Fibroblast of pulmonary artery (primary cell): ENCODE measurements at regions not wholly inside any gene's neighbourhood (a gene's known extent, or its start where the extent isn't known, plus 50 kb on each side); places are given as distances from the start of the nearest gene placed in this dataset.

Source experiments
- DNase-seq: peaks from one replicate; pipeline ENCODE4 v3.0.0-alpha.2; 2010; ENCODE audit warnings: low read depth
- H3K4me3 ChIP-seq: replicated peaks from 2 replicates; pipeline ENCODE4 v1.5.1; 2011; ENCODE audit warnings: low read depth, mild to moderate bottlenecking, control low read depth, low read length, moderate library complexity
- TF ChIP-seq, protein P1 (sequence below): IDR thresholded peaks from 2 replicates; pipeline ENCODE4 v1.5.1; 2011; ENCODE audit warnings: mild to moderate bottlenecking, control low read depth, low read length, inconsistent platforms; ENCODE audit errors: missing control alignments

DNA sequence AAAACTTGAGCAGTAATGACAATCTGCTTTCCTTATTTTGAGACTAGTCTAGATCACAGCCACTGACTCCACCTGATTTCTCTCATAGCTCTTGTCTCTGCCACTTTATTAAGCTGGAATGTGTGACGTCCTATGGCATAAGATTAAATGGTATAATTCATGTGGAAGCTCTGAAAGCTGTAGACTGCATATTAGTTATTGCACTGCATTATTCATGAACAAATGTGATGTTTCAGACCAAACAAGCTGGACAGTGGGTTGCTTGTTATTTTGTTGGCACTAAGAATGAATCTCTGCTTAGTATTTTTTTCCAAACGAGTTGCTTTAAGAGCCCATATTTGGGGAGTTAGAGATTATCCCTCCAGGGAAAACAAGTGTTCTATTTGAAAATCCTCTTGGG lies 1218.5 kb downstream of the SUCLG1 start:
- no peak for DNase-seq
- no peak overlapping the region for H3K4me3 ChIP-seq
- TF ChIP-seq, protein P1, sequence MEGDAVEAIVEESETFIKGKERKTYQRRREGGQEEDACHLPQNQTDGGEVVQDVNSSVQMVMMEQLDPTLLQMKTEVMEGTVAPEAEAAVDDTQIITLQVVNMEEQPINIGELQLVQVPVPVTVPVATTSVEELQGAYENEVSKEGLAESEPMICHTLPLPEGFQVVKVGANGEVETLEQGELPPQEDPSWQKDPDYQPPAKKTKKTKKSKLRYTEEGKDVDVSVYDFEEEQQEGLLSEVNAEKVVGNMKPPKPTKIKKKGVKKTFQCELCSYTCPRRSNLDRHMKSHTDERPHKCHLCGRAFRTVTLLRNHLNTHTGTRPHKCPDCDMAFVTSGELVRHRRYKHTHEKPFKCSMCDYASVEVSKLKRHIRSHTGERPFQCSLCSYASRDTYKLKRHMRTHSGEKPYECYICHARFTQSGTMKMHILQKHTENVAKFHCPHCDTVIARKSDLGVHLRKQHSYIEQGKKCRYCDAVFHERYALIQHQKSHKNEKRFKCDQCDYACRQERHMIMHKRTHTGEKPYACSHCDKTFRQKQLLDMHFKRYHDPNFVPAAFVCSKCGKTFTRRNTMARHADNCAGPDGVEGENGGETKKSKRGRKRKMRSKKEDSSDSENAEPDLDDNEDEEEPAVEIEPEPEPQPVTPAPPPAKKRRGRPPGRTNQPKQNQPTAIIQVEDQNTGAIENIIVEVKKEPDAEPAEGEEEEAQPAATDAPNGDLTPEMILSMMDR, result no peak

DNA sequence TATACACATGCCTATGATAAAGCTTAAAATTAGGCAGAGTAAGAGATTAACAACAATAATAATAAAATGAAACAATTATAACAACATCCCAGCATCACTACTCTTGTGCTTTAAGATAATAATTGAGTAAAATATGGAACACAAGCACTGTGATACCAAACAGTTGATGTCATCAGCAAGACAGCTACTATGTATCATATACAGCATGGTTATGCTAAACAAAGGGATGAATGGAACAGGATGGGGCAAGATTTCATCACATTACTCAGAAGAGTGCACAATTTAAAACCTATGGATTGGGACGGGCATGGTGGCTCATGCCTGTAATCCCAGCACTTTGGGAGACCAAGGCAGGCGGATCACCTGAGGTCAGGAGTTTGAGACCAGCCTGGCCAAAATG lies 1221.0 kb downstream of the SUCLG1 start:
- no peak for DNase-seq
- TF ChIP-seq, protein P1, result no peak
- no peak overlapping the region for H3K4me3 ChIP-seq

DNA sequence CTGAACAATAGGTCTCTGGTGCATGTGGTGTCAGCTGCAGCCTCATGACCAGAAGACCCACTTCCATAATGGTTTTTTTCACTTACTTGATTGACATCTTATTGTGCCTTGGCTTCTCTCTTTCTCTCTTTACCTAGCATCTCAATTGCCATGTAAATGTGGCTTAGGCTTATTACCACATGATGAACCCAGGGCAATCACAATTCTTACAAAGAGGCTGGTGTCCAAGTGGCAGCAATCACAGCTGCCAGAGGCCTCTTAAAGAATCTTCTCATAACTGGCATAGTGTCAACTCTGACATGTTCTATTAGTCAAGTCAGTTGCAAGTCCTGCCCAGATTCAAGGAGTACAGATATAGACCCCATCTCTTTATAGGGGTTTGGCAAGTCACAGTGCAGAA lies 1224.8 kb downstream of the SUCLG1 start:
- TF ChIP-seq, protein P1, result no peak
- no peak for DNase-seq
- H3K4me3 ChIP-seq, result no peak overlapping the region

DNA sequence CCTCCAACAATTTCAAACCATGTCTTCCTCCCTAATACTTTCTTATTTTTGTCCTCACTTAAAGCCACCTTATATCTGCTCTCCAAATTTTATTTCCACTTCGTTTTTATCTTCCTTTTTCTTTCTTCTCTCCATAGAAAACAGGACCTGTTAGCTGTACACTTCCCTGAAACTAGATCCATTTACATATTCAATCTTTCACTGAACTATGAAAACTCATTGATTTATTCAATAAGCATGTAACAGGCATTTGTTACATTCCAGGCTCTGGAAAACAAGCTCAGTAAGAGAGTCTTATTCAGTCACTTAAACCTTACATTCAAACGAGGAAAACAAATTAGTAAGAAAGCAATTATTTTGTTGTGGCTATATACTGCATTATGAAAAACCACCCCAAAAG lies 1225.3 kb downstream of the SUCLG1 start:
- no peak overlapping the region for H3K4me3 ChIP-seq
- TF ChIP-seq, protein P1, result no peak
- no peak for DNase-seq

DNA sequence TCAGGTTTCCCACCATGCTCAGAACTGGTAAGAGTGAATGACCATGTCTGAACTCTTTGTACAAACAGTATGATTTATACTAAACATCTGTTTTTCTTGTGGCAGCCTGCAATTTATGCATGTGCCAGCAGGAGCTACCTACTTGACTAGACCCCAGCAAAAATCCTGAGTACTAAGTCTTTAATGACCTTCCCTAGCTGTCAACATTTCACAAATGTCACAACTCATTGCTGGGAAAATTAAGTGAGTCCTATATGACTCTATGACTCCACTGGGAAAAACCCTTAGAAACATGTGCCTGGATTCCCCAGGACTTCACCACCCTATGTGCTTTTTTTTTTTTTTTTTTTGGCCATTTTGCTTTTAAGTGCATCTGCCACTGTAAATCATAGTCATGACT lies 1225.8 kb downstream of the SUCLG1 start:
- TF ChIP-seq, protein P1, result no peak
- no peak for DNase-seq
- no peak overlapping the region for H3K4me3 ChIP-seq

DNA sequence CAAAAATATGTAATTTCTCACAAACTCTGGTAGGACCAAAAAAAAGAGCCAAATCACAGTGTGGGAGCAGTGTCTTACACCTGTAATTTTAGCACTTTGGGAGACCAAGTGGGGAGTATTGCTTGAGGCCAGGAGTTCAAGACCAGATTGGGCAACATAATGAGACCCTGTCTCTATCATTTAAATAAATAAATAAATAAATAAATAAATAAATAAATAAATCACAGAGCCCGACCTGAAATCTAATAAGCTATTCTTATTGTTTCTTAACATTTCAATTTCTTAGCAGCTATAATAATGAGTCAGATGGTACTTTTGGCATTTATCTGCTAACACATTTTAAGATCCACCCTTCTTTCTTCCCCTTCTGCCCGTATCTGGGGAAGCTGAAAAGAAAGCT lies 1229.6 kb downstream of the SUCLG1 start:
- H3K4me3 ChIP-seq, result no peak overlapping the region
- TF ChIP-seq, protein P1, result no peak
- no peak for DNase-seq

DNA sequence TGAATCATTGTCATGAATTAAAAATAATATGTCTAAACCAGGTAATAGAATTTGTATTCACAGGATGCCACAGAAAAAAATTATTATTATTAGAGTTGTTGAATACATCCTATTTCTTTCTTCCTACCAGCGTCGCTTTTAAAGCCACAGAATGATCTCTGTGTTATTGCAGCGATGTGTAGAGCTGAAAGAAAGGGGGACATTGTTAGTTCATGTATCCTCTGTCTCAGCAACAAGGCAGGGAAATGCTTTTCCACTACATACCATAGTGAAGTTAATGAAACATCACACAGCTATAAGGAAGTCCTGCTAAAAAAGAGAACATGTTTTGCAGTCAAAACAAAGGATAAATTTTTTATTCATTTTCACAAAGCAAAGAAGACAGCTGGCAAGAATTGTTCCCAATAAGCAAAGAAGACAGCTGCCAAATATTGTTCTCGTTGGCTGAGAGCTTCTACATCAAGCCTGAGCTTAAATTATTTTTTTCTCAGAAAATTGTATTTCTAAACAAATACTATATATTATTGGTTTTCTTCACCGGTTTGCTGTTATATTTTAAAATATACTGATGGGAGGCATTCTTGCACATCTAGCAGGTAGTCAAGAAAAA lies 1234.4 kb downstream of the SUCLG1 start:
- no peak for DNase-seq
- TF ChIP-seq, protein P1, result no peak

More for the DNA sequence above, 1234.4 kb downstream of the SUCLG1 start:
- no peak overlapping the region for H3K4me3 ChIP-seq
